ENCODE measurements at regions not wholly inside any gene's neighbourhood (a gene's known extent, or its start where the extent isn't known, plus 50 kb on each side); places are given as distances from the start of the nearest gene placed in this dataset.
A peak's percentile ranks its signal among the peaks of the same experiment; 100 is the strongest.
"Not testable (repeated sequence)": the region's sequence is repeated elsewhere in the genome, so short reads cannot be mapped to it uniquely, and the experiment has no call there.

- DNase-seq, result no peak
Observed at GRCh38 chr1:213541641-213542040, 446.1 kb upstream of the PROX1 start.

DNA sequence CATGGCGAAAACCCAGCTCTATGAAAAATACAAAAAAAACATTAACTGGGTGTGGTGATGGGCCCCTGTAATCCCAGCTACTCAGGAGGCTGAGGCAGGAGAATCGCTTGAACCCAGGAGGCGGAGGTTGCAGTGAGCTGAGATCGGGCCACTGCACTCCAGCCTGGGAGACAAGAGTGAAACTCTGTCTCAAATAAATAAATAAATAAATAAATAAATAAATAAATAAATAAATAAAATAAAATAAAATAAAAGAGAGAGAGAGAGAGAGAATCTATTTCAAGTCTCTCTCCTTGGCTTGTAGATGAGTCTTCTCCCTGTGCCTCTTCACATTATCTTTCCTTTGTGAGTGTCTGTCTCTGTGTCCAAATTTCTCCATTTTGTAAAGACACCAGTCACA is 442.6 kb upstream of the PROX1 start:
- not testable (repeated sequence) for DNase-seq

DNA sequence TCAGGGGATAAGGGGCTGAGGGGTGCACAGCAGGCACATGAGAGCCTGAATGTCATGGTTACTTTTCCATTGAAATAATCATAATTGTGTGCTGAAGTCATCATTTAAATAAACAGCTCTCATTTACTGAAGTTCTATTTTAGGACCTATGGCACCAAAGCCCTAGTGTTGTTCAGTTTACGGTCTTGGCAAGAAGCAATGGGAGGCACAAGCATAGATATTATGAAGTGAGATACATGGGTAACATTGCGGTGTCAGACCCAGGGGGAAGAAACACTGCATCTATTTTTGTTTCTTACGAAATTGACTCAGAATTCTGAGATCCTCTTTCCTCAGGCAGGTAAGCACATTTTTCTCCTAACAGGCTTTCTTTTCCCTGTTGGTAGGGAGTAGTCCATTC is 437.8 kb upstream of the PROX1 start:
- no peak for DNase-seq

DNA sequence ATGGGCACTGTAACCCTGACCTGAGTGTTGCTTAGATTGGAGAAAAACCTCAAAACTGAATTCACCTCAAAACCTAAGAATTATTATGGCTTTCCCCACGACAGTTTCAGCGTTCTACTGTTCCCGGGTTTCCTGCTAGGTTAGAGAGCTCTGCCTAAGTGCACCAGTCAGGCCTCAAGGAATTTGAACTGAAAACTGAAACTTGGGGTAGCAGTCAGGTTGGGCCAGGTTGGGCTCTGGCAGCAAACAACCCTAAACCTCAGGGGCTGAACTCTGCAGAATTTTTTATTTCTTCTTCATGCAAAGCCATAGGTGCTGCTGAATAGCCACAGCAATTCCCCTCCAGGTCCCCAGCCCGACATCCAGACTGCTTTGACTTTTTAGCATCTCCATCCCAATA is 437.0 kb upstream of the PROX1 start:
- no peak for DNase-seq

- no peak for DNase-seq
Observed at GRCh38 chr1:213552045-213552444, 435.7 kb upstream of the PROX1 start.

DNA sequence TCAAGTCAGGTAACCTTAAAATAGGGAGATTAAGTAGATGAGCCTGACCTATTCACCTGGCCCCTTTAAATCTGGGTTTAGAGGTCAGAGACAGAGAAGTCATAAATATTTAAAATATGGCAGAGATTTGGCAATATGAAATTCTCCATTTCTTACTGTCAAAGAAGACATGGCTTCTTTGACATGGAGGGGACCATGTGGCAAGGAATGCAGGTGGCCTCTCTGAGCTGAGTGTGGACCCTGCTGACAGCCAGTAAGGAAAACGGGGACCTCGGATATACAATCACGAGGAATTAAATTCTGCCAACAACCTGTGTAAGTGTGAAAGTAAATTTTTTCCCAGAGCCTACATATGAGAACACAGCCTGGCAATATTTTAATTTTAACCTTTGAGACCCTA is 427.5 kb upstream of the PROX1 start:
- DNase-seq, result no peak

GRCh38 chr1:213561870-213562269 is 425.9 kb upstream of the PROX1 start:
- DNase-seq, result no peak

DNA sequence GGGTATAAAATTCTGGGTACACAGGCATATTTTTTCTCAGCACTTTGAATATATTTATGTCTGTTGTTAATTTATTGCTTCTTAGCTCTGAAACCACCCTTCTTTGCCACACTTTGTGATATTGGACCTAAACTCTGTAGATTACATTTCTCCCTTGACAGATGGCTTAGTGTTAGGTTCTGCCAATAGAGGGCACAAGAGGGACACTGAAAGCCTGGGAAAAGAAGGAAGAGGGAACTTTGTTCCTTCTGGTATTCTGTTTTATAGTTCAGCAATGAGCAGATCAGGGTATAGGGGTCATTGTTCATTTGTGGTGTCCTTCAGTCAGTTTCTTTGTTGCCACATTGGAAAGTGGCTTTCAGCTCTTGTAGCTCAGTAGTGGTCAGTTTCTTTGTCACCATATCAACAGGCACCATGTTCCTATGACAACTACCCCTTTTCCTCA is 423.5 kb upstream of the PROX1 start:
- DNase-seq, result peak; percentile 28

- DNase-seq, result no peak
Observed at GRCh38 chr1:213568929-213569815, 418.6 kb upstream of the PROX1 start.

DNA sequence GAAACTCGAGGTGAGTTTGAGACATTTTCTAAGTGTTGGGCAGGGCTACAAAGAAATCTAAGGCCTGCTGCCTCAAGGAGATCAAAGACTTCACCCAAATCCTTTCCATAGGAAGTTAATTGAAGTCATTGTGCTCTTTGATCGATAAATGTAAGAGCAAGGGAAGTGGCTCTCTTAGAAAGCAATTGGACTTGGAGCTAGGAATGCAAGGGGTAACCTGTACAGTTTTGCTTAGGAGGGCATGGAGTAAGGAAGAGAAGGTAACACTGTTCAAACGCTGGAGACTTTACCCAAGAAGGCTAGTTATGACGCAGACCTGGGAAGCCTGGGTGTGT is 418.0 kb upstream of the PROX1 start:
- DNase-seq, result no peak

GRCh38 chr1:213570487-213570886 is 417.3 kb upstream of the PROX1 start:
- DNase-seq, result no peak

GRCh38 chr1:213571419-213571818 is 416.4 kb upstream of the PROX1 start:
- DNase-seq, result no peak

GRCh38 chr1:213571843-213572242 is 415.9 kb upstream of the PROX1 start:
- no peak for DNase-seq

DNA sequence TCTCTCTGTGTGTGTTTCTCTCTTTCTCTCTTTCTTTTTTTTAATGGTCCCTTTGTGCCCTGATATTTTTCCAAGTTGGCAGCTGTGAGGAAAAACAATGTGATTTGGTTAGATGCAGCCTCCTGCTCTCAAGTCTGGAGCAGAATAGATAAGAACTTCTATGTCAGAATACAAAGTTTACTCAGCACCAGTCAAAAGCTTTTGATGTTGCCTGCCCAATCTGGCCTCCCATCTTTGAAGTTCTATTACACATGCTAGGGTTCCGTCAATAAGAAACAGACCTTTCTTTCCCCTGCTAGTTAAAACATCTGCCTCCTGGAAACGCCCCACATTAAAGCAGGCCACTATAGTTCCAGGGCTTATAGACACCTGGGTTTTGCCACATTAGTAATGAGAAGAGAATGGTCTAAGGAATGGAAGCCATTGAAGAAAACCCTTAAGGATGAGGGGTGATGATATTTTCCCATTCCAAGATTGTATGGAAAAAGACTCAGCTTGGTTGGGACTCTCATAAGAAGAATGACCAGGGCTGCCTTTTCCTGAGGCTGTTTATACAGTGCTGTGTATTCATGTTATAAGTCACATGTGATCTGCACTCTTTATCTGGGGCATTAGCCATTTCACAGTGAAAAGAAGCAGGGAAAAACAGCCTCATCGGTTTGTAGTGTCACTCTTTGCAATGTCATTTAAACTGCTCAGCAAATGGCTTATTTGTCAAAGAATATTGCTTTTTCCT is 414.7 kb upstream of the PROX1 start:
- no peak for DNase-seq

DNA sequence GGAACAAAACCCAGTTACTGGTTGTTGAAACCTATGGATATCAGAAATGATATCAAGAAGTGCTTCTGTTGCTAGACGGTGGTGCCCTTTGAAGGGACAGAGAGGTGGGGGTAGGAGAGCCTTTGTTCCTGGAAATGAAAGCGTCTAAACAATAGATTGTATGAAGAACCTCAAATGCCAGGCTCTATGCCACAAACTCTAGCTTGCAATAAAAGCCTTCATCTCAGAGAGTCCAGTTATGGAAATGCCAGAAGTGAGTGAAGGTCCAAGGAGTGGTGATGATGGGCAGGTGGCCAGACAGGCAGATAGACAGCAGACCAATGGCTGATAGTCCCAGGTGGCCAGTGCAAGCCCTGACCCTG is 414.1 kb upstream of the PROX1 start:
- no peak for DNase-seq

- no peak for DNase-seq
Observed at GRCh38 chr1:213582976-213583567, 404.7 kb upstream of the PROX1 start.

- no peak for DNase-seq
Observed at GRCh38 chr1:213584272-213584671, 403.5 kb upstream of the PROX1 start.

- no peak for DNase-seq
Observed at GRCh38 chr1:213585402-213585801, 402.4 kb upstream of the PROX1 start.

DNA sequence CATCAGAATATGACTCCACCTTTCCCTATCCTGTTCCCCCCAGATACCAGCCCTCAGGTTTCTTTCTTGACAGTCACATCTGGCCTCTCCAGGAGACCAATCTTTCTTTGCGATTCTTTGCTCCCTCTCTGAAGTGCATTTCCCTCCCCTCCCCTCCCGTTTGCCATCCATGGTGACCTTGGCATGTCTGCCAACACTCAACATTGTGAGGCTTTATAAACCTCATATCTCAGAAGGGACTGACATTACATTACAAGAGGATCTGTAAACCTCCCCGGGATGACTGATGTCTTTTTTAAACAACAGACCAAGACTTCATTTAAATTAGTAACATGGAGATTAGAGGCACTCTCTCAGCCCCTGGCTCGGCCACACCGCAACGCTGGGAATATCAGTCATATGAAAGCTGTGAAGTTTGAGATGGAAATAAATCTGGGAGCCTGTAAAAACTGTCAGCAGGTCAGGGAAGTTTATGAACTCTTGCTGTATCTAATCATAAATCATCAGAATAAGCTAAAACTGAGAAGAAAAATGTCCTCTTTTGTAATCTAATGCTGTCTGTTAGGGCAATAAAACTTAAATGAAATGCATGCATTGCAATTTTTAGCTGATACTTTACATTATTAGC is 401.7 kb upstream of the PROX1 start:
- DNase-seq, result no peak

DNA sequence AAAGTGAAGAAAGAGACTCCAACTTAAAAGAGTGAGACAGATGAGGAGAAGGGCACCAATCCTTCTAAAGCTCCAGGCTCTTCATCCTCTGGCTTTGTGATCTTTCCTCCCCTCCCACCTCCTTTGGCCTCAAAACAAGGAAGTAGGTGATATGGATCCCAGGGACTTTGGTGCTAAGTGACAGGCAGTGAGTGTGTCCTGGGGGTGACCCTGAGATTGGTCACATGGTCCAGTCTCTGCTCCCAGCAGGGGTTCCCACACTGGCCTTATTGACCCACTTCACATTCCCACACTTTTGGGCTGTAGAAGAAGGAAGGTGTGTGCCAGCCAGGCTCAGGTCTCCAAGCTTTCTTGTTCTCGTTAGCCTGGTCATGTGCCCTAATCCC is 401.2 kb upstream of the PROX1 start:
- no peak for DNase-seq

GRCh38 chr1:213596729-213597128 is 391.0 kb upstream of the PROX1 start:
- DNase-seq, result no peak

- no peak for DNase-seq
Observed at GRCh38 chr1:213598263-213598662, 389.5 kb upstream of the PROX1 start.

DNA sequence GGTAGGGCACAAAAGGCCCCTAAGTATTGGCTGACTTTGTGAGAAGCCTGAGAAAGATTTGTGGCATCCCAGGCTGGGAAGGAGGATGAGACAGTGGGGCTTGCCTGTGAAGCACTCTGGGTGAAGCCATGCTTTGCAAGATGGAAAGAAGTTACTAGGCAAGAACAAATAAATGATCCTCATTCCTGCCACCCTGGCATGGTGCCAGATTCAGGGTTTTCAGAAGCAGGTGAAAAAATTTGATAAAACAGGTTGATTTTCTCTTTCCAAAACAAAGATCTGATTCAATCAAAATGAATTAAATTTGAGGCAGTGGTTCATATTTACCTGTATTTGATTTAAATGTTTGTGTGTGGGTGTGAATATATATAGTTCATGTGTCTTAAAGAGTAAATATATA is 386.9 kb upstream of the PROX1 start:
- DNase-seq, result no peak

DNA sequence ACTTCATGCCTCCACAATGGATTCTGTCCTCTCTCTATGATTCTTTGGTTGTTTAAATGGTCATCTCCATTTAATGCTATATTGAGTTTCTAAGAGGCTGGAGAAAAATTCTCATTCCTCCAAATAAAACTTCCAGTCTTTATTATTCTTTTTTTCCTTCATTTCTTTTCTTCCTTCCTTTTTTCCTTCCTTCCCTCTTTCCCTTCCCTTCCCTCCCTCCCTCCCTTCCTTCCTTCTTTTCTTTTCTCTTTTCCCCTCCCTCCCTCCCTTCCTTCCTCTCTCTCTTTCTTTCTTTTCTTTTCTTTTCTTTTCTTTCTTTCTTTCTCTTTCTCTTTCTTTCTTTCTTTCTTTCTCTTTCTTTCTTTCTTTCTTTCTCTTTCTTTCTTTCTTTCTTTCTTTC is 386.1 kb upstream of the PROX1 start:
- DNase-seq, result not testable (repeated sequence)

Data from NCI-H510A (cell line).